Natural killer cell (primary cell): ENCODE measurements at regions not wholly inside any gene's neighbourhood (a gene's known extent, or its start where the extent isn't known, plus 50 kb on each side); places are given as distances from the start of the nearest gene placed in this dataset.
"Not testable (repeated sequence)": the region's sequence is repeated elsewhere in the genome, so short reads cannot be mapped to it uniquely, and the experiment has no call there.

ENCODE experiments used
- ATAC-seq, 3 donors: fragments of 150-1000 bp in 2 of 3; fragments of 200-7000 bp in 1 of 3; cut with Tn5 transposase; 1 replicate in 1 of 3; 2 replicates in 2 of 3; pipeline ENCODE4 v1.10.0; 2021; ENCODE audit warnings: mild to moderate bottlenecking in 2 of 3, moderate library complexity in 2 of 3
- DNase-seq, 2 donors: peaks; one replicate each; pipeline versions ENCODE4 v3.0.0 to v3.0.0-alpha.2; 2013 to 2021; ENCODE audit warnings: mixed read lengths in 1 of 2
- H3K27ac ChIP-seq: one replicate; pipeline ENCODE4 v1.5.1; 2013; ENCODE audit warnings: mild to moderate bottlenecking, low read length
- H3K27me3 ChIP-seq: one replicate; pipeline ENCODE4 v1.6.1; 2013; ENCODE audit warnings: low read length; ENCODE audit not compliant: control insufficient read depth, insufficient read depth
- H3K36me3 ChIP-seq: one replicate; pipeline ENCODE4 v1.6.1; 2013; ENCODE audit warnings: low read length; ENCODE audit not compliant: control insufficient read depth, insufficient read depth
- H3K4me1 ChIP-seq: one replicate; pipeline ENCODE4 v1.6.1; 2013; ENCODE audit warnings: low read length; ENCODE audit not compliant: control insufficient read depth, insufficient read depth
- H3K4me3 ChIP-seq: one replicate; pipeline ENCODE4 v1.5.1; 2013; ENCODE audit warnings: low read length
- H3K9me3 ChIP-seq: one replicate; pipeline ENCODE4 v1.6.1; 2013; ENCODE audit warnings: low read length; ENCODE audit not compliant: control insufficient read depth, insufficient read depth
- H3K27ac Mint-ChIP-seq, 2 donors: one replicate each; pipeline ENCODE4 v1.8.0; 2022; ENCODE audit warnings: mild to moderate bottlenecking in 2 of 2, mixed read lengths in 2 of 2, moderate library complexity in 1 of 2
- H3K27me3 Mint-ChIP-seq, 2 donors: one replicate each; pipeline ENCODE4 v1.8.0; 2022; ENCODE audit warnings: low read depth in 2 of 2, mixed read lengths in 2 of 2
- H3K36me3 Mint-ChIP-seq: one replicate; pipeline ENCODE4 v1.8.0; 2022; ENCODE audit warnings: mixed read lengths
- H3K4me1 Mint-ChIP-seq, 2 donors: one replicate each; pipeline ENCODE4 v1.8.0; 2022; ENCODE audit warnings: mixed read lengths in 2 of 2
- H3K4me3 Mint-ChIP-seq: one replicate; pipeline ENCODE4 v1.8.0; 2022; ENCODE audit warnings: mild to moderate bottlenecking, moderate library complexity, mixed read lengths
- H3K9me3 Mint-ChIP-seq, 2 donors: one replicate each; pipeline ENCODE4 v1.8.0; 2022; ENCODE audit warnings: mixed read lengths in 2 of 2
- CTCF ChIP-seq: fragments of 200-600 bp; IDR thresholded peaks from one replicate; pipeline ENCODE4 v1.8.0; 2022; ENCODE audit warnings: antibody characterized with exemption
- whole genome bisulfite sequencing: methylation state at CpG from one replicate; pipeline ENCODE4 v1.1.7; 2013; ENCODE audit warnings: missing lambda C conversion rate; ENCODE audit not compliant: insufficient coverage; 5-methylcytosine and 5-hydroxymethylcytosine counted together
- intact Hi-C: fragments of 100-400 bp; cut with micrococcal nuclease; formaldehyde crosslinking; loops from one replicate; pipeline ENCODE4 v1.14.2; 2022

DNA sequence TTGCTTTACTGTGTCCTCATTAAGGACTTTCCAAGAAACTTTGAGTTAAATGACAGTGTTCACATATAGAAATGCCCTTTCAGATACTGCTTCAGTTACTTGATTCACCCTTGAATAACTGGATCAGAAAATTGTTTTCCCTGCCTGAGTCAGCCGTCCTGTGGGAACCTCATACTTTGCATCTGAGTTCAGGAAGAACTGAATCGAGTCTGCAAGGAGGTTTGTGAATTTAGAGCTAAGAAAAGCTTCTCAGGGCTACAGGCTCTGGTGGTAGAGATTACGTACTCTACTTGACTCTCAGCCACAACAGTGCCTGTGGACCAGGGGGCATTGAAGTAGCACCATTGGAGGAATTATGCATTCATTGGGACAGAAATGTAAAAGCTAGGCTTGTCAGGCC is 252.4 kb upstream of the C2CD4B start:
- no peak overlapping the region for H3K4me3 Mint-ChIP-seq
- H3K27ac Mint-ChIP-seq: no peak overlapping the region
- Histone ChIP-seq H3K4me1 (no peaks in the 10 kb centered on the region), H3K27ac (no peak overlapping the region), H3K36me3 (no peaks in the 10 kb centered on the region), H3K9me3 (no peaks in the 10 kb centered on the region), H3K4me3 (no peak overlapping the region), H3K27me3 (no peaks in the 10 kb centered on the region)
- H3K36me3 Mint-ChIP-seq: no peaks in the 10 kb centered on the region
- H3K4me1 Mint-ChIP-seq: no peaks in the 10 kb centered on the region
- intact Hi-C loops: no loop called here
- no peak for DNase-seq
- 71% methylated on average over 3 of the region's 3 CpGs for WGBS
- H3K9me3 Mint-ChIP-seq: no peaks in the 10 kb centered on the region
- no peak for TF ChIP-seq CTCF
- no peak for ATAC-seq
- H3K27me3 Mint-ChIP-seq: peaks cover 0 to 10% of the 10 kb centered on the region in 2 donors

DNA sequence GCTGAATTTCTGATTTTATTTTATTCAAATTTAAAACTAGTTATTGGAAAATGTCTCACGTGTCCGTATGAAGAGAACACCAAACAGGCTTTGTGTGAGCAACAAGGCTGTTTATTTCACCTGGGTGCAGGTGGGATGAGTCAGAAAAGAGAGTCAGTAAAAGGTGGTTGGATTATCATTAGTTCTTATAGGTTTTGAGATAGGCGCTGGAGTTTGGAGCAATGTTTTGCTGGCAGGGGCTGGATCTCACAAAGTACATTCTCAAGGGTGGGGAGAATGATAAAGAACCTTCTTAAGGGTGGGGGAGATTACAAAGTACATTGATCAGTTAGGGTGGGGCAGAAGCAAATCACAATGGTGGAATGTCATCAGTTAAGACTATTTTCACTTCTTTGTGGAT is 253.4 kb upstream of the C2CD4B start:
- H3K9me3 ChIP-seq, H3K27ac Mint-ChIP-seq, H3K36me3 ChIP-seq, DNase-seq, H3K36me3 Mint-ChIP-seq, H3K9me3 Mint-ChIP-seq, H3K4me3 ChIP-seq, H3K4me1 Mint-ChIP-seq, ATAC-seq, H3K4me3 Mint-ChIP-seq, H3K4me1 ChIP-seq, H3K27me3 ChIP-seq, H3K27ac ChIP-seq, H3K27me3 Mint-ChIP-seq, intact Hi-C loops: not testable (repeated sequence)
- 85% methylated on average over 3 of the region's 3 CpGs for WGBS

DNA sequence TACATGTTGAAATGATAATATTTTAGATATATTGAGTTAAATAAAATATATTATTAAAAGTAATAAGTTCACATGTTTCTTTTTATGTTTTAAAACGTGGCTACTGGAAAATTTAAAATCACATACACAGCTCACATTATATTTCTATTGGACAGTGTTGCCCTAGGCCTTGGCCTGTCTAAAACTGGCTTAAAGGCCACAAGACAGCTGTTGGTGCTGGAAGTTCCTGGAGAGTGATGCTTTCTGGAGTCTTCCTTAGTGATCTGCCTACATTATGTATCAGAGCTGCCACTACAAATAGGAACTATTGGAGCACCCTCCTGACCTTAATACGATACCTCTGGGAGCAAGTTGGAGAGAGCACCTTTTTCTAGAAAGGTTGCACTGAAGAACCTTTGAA is 254.1 kb upstream of the C2CD4B start:
- no peaks in the 10 kb centered on the region for H3K4me1 ChIP-seq
- H3K9me3 Mint-ChIP-seq: no peaks in the 10 kb centered on the region
- WGBS: 100% methylated on average over 1 of the region's 2 CpGs
- H3K4me1 Mint-ChIP-seq: no peaks in the 10 kb centered on the region
- peaks cover 2 to 6% of the 10 kb centered on the region in 2 donors for H3K27me3 Mint-ChIP-seq
- no peaks in the 10 kb centered on the region for H3K27me3 ChIP-seq
- H3K9me3 ChIP-seq: no peaks in the 10 kb centered on the region
- no peaks in the 10 kb centered on the region for H3K36me3 ChIP-seq
- DNase-seq: no peak
- no peak overlapping the region for H3K4me3 Mint-ChIP-seq
- intact Hi-C loops: no loop called here
- H3K27ac ChIP-seq: no peak overlapping the region
- no peak overlapping the region for H3K27ac Mint-ChIP-seq
- no peak for TF ChIP-seq CTCF
- H3K4me3 ChIP-seq: no peak overlapping the region
- no peak for ATAC-seq
- H3K36me3 Mint-ChIP-seq: no peaks in the 10 kb centered on the region

- H3K4me3 Mint-ChIP-seq, intact Hi-C loops, H3K27ac ChIP-seq, H3K9me3 Mint-ChIP-seq, H3K36me3 ChIP-seq, H3K4me3 ChIP-seq, ATAC-seq, H3K9me3 ChIP-seq, DNase-seq, H3K27me3 Mint-ChIP-seq, H3K4me1 Mint-ChIP-seq, H3K27ac Mint-ChIP-seq, H3K27me3 ChIP-seq, H3K36me3 Mint-ChIP-seq, H3K4me1 ChIP-seq: not testable (repeated sequence)
- WGBS: 98% methylated on average over 6 of the region's 6 CpGs
These were observed 255.3 kb upstream of the C2CD4B start for GRCh38 chr15:62420371-62420770.

DNA sequence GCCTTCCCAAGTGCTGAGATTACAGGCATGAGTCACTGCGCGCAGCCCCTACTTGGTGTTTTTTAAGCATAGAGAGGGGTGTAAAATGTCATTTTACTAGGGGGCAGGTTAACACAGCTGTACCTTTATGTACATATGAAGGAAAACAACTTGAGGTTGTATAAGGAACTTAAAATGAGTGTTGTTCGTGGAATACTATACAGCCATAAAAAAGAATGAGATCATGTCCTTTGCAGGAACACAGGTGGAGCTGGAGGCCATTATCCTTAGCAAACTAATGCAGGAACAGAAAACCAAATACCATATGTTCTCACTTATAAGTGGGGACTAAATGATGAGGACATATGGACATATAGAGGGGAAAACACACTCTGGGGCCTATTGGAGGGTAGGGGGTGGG is 256.2 kb upstream of the C2CD4B start:
- Mint-ChIP-seq H3K4me3 (no peak overlapping the region), H3K27me3 (peaks cover 2 to 6% of the 10 kb centered on the region in 2 donors)
- ATAC-seq: no peak

More for the DNA sequence above, 256.2 kb upstream of the C2CD4B start:
- H3K36me3 Mint-ChIP-seq: no peaks in the 10 kb centered on the region
- intact Hi-C loops: no loop called here
- H3K27ac Mint-ChIP-seq: no peak overlapping the region
- H3K9me3 Mint-ChIP-seq: no peaks in the 10 kb centered on the region
- no peak for DNase-seq
- Histone ChIP-seq H3K27me3 (no peaks in the 10 kb centered on the region), H3K36me3 (no peaks in the 10 kb centered on the region), H3K4me3 (no peak overlapping the region), H3K9me3 (no peaks in the 10 kb centered on the region), H3K27ac (no peak overlapping the region), H3K4me1 (no peaks in the 10 kb centered on the region)
- H3K4me1 Mint-ChIP-seq: no peaks in the 10 kb centered on the region
- WGBS: 97% methylated on average over 3 of the region's 3 CpGs
- no peak for TF ChIP-seq CTCF
